ENCODE measurements at regions not wholly inside any gene's neighbourhood (a gene's known extent, or its start where the extent isn't known, plus 50 kb on each side); places are given as distances from the start of the nearest gene placed in this dataset.

GRCh38 chr20:22511943-22512910, 72.1 kb downstream of the FOXA2 start:
- Histone ChIP-seq H3K27me3 (ENCODE audit: low read length) (no peaks in the 10 kb centered on the region; the same call in 1 of the 2 replicates), H4K20me1 (ENCODE audit: low read depth, low read length) (no peaks in the 10 kb centered on the region), H3K9ac (ENCODE audit: low read length) (no peak overlapping the region), H3K9me3 (ENCODE audit: insufficient read depth, low read length) (no peaks in the 10 kb centered on the region), H3K4me3 (ENCODE audit: insufficient read depth, low read length, poor library complexity, severe bottlenecking) (no peak overlapping the region), H3K79me2 (ENCODE audit: insufficient read depth, low read length) (no peaks in the 10 kb centered on the region), H3K4me2 (ENCODE audit: low read depth, low read length, poor library complexity, severe bottlenecking) (no peak overlapping the region), H3F3A (ENCODE audit: insufficient read depth) (no peaks in the 10 kb centered on the region), H2AFZ (ENCODE audit: low read depth, low read length, severe bottlenecking) (no peak overlapping the region), H3K27ac (ENCODE audit: low read depth, low read length) (no peak overlapping the region), H3K36me3 (ENCODE audit: low read length) (no peaks in the 10 kb centered on the region), H3K9me2 (replicated peaks; ENCODE audit: insufficient read depth, low read length) (no peaks in the 10 kb centered on the region; the same call in 1 of the 2 replicates)
- no peak for TF ChIP-seq EZH2phosphoT487 (conservative IDR thresholded peaks at IDR 0.05; ENCODE audit: low read length)

- Histone ChIP-seq H3K27ac (ENCODE audit: low read depth, low read length) (no peak overlapping the region), H3K9ac (ENCODE audit: low read length) (no peak overlapping the region), H2AFZ (ENCODE audit: low read depth, low read length, severe bottlenecking) (no peak overlapping the region), H3K36me3 (ENCODE audit: low read length) (no peaks in the 10 kb centered on the region), H3K4me3 (ENCODE audit: insufficient read depth, low read length, poor library complexity, severe bottlenecking) (no peak overlapping the region), H3K9me3 (ENCODE audit: insufficient read depth, low read length) (no peaks in the 10 kb centered on the region), H3K9me2 (replicated peaks; ENCODE audit: insufficient read depth, low read length) (no peaks in the 10 kb centered on the region), H3F3A (ENCODE audit: insufficient read depth) (no peaks in the 10 kb centered on the region), H3K79me2 (ENCODE audit: insufficient read depth, low read length) (no peaks in the 10 kb centered on the region), H4K20me1 (ENCODE audit: low read depth, low read length) (no peaks in the 10 kb centered on the region), H3K27me3 (ENCODE audit: low read length) (no peaks in the 10 kb centered on the region), H3K4me2 (ENCODE audit: low read depth, low read length, poor library complexity, severe bottlenecking) (no peak overlapping the region)
- TF ChIP-seq EZH2phosphoT487 (conservative IDR thresholded peaks at IDR 0.05; ENCODE audit: low read length) = no peak
- TF ChIP-seq CTCF (IDR thresholded peaks at IDR 0.05; ENCODE audit: insufficient read depth, low read length, poor library complexity, severe bottlenecking) = no peak
These were observed 74.6 kb downstream of the FOXA2 start for GRCh38 chr20:22509843-22510147.

GRCh38 chr20:22509090-22509842, 75.1 kb downstream of the FOXA2 start:
- Histone ChIP-seq H3K4me2 (ENCODE audit: low read depth, low read length, poor library complexity, severe bottlenecking) (no peak overlapping the region), H3K27me3 (ENCODE audit: low read length) (no peaks in the 10 kb centered on the region), H3K27ac (ENCODE audit: low read depth, low read length) (no peak overlapping the region), H3K36me3 (ENCODE audit: low read length) (no peaks in the 10 kb centered on the region), H3F3A (ENCODE audit: insufficient read depth) (no peaks in the 10 kb centered on the region), H3K9ac (ENCODE audit: low read length) (no peak overlapping the region), H4K20me1 (ENCODE audit: low read depth, low read length) (no peaks in the 10 kb centered on the region), H3K79me2 (ENCODE audit: insufficient read depth, low read length) (no peaks in the 10 kb centered on the region), H3K9me2 (replicated peaks; ENCODE audit: insufficient read depth, low read length) (no peaks in the 10 kb centered on the region), H3K9me3 (ENCODE audit: insufficient read depth, low read length) (no peaks in the 10 kb centered on the region), H2AFZ (ENCODE audit: low read depth, low read length, severe bottlenecking) (no peak overlapping the region), H3K4me3 (ENCODE audit: insufficient read depth, low read length, poor library complexity, severe bottlenecking) (no peak overlapping the region)
- TF ChIP-seq EZH2phosphoT487 (conservative IDR thresholded peaks at IDR 0.05; ENCODE audit: low read length) (no peak), CTCF (IDR thresholded peaks at IDR 0.05; ENCODE audit: insufficient read depth, low read length, poor library complexity, severe bottlenecking) (no peak)
